Smooth muscle cell (in vitro differentiated cells): ENCODE measurements at regions not wholly inside any gene's neighbourhood (a gene's known extent, or its start where the extent isn't known, plus 50 kb on each side); places are given as distances from the start of the nearest gene placed in this dataset.

Experiments used
- DNase-seq: peaks from one replicate; lab custom pipeline; 2025; ENCODE audit not compliant: unreplicated experiment; lab: John Stamatoyannopoulos, UW
- H2AFZ ChIP-seq: fragments of 200-600 bp; sonication (generic); 2 replicates; pipeline ENCODE4 v1.6.0; 2016; ENCODE audit warnings: antibody characterized with exemption, low read depth, mild to moderate bottlenecking
- H3F3A ChIP-seq: fragments of 200-600 bp; sonication (generic); 2 replicates; pipeline ENCODE4 v1.6.0; 2017; ENCODE audit warnings: antibody characterized with exemption, low read depth
- H3K27ac ChIP-seq: fragments of 200-600 bp; sonication (generic); 2 replicates; pipeline ENCODE4 v1.5.1; 2016; ENCODE audit warnings: low read depth, mild to moderate bottlenecking
- H3K27me3 ChIP-seq: fragments of 200-600 bp; sonication (generic); 2 replicates; pipeline ENCODE4 v1.6.1; 2016; ENCODE audit warnings: low read depth, mild to moderate bottlenecking
- H3K36me3 ChIP-seq: fragments of 200-600 bp; sonication (generic); 2 replicates; pipeline ENCODE4 v1.5.1; 2016; ENCODE audit warnings: low read depth
- H3K4me1 ChIP-seq: fragments of 200-600 bp; sonication (generic); 2 replicates; pipeline ENCODE4 v1.5.1; 2016; ENCODE audit warnings: low read depth
- H3K4me2 ChIP-seq: fragments of 200-600 bp; sonication (generic); 2 replicates; pipeline ENCODE4 v1.6.0; 2016; ENCODE audit warnings: mild to moderate bottlenecking
- H3K4me3 ChIP-seq: fragments of 200-600 bp; sonication (generic); 2 replicates; pipeline ENCODE4 v1.5.1; 2016; ENCODE audit warnings: mild to moderate bottlenecking
- H3K79me2 ChIP-seq: fragments of 200-600 bp; sonication (generic); 2 replicates; pipeline ENCODE4 v1.6.0; 2016; ENCODE audit warnings: low read depth, mild to moderate bottlenecking
- H3K9ac ChIP-seq: fragments of 200-600 bp; sonication (generic); 2 replicates; pipeline ENCODE4 v1.6.0; 2016; ENCODE audit warnings: low read depth
- H3K9me3 ChIP-seq: fragments of 200-600 bp; sonication (generic); replicated peaks from 2 replicates; pipeline ENCODE4 v1.5.1; 2016; ENCODE audit warnings: low read depth
- H4K20me1 ChIP-seq: fragments of 200-600 bp; sonication (generic); 2 replicates; pipeline ENCODE4 v1.6.0; 2016; ENCODE audit warnings: low read depth
- CTCF ChIP-seq: fragments of 200-600 bp; sonication (generic); IDR thresholded peaks from 2 replicates; pipeline ENCODE4 v1.5.1; 2017; ENCODE audit warnings: borderline replicate concordance, mild to moderate bottlenecking, antibody characterized with exemption; ENCODE audit not compliant: insufficient read depth, poor library complexity, severe bottlenecking
- WGBS: methylation state at CpG from one replicate; pipeline ENCODE4 v1.1.7; 2016; ENCODE audit warnings: low lambda C conversion rate; 5-methylcytosine and 5-hydroxymethylcytosine counted together

- no peak for DNase-seq
- H3K79me2 ChIP-seq = no peaks in the 10 kb centered on the region
- H4K20me1 ChIP-seq = no peaks in the 10 kb centered on the region
- peaks cover 10% of the 10 kb centered on the region for H3K4me1 ChIP-seq
- no peak overlapping the region for H3K4me2 ChIP-seq
- H3K27me3 ChIP-seq = peaks cover 5% of the 10 kb centered on the region
- no peak overlapping the region for H2AFZ ChIP-seq
- 64% methylated on average over 12 of the region's 12 CpGs for WGBS
- no peak overlapping the region for H3K4me3 ChIP-seq
- H3K36me3 ChIP-seq = no peaks in the 10 kb centered on the region
- no peak overlapping the region for H3K27ac ChIP-seq
- H3F3A ChIP-seq = peaks cover 3% of the 10 kb centered on the region
- TF ChIP-seq CTCF = no peak
- no peaks in the 10 kb centered on the region for H3K9me3 ChIP-seq
- no peak overlapping the region for H3K9ac ChIP-seq
Measured at GRCh38 chr6:90399970-90400369, 103.3 kb upstream of the BACH2 start.

GRCh38 chr6:90397929-90398674 lies 101.5 kb upstream of the BACH2 start:
- WGBS = 60% methylated on average over 5 of the region's 5 CpGs
- H4K20me1 ChIP-seq = no peaks in the 10 kb centered on the region
- no peak overlapping the region for H3K27ac ChIP-seq
- no peak overlapping the region for H3K9ac ChIP-seq
- no peak for TF ChIP-seq CTCF
- no peak overlapping the region for H3K4me3 ChIP-seq
- peaks cover 3% of the 10 kb centered on the region for H3F3A ChIP-seq
- H3K79me2 ChIP-seq = no peaks in the 10 kb centered on the region
- no peak overlapping the region for H2AFZ ChIP-seq
- H3K36me3 ChIP-seq = no peaks in the 10 kb centered on the region
- H3K9me3 ChIP-seq = no peaks in the 10 kb centered on the region
- H3K4me1 ChIP-seq = no peaks in the 10 kb centered on the region
- H3K4me2 ChIP-seq = no peak overlapping the region
- peaks cover 12% of the 10 kb centered on the region for H3K27me3 ChIP-seq
- no peak for DNase-seq

- WGBS = 46% methylated on average over 4 of the region's 4 CpGs
- Histone ChIP-seq H3K4me1 (no peaks in the 10 kb centered on the region), H4K20me1 (no peaks in the 10 kb centered on the region), H3K36me3 (no peaks in the 10 kb centered on the region), H3K9ac (no peak overlapping the region), H3K27me3 (peaks cover 12% of the 10 kb centered on the region), H3K4me2 (no peak overlapping the region), H3K79me2 (no peaks in the 10 kb centered on the region), H3F3A (no peaks in the 10 kb centered on the region), H3K9me3 (no peaks in the 10 kb centered on the region), H3K27ac (no peak overlapping the region), H2AFZ (no peak overlapping the region), H3K4me3 (no peak overlapping the region)
- DNase-seq = no peak
- TF ChIP-seq CTCF = no peak
Measured at GRCh38 chr6:90397047-90397446, 100.4 kb upstream of the BACH2 start.

- no peaks in the 10 kb centered on the region for H3F3A ChIP-seq
- no peak for DNase-seq
- no peak overlapping the region for H3K27ac ChIP-seq
- H3K4me2 ChIP-seq = no peak overlapping the region
- no peaks in the 10 kb centered on the region for H4K20me1 ChIP-seq
- no peaks in the 10 kb centered on the region for H3K79me2 ChIP-seq
- WGBS = 33% methylated on average over 7 of the region's 7 CpGs
- peaks cover 7% of the 10 kb centered on the region for H3K27me3 ChIP-seq
- H2AFZ ChIP-seq = no peak overlapping the region
- peak; percentile 84 for TF ChIP-seq CTCF
- H3K9ac ChIP-seq = no peak overlapping the region
- no peaks in the 10 kb centered on the region for H3K36me3 ChIP-seq
- H3K4me3 ChIP-seq = no peak overlapping the region
- no peaks in the 10 kb centered on the region for H3K4me1 ChIP-seq
- no peaks in the 10 kb centered on the region for H3K9me3 ChIP-seq
Measured at GRCh38 chr6:90393232-90393884, 96.7 kb upstream of the BACH2 start.
